GM12864 (cell line): ENCODE measurements at regions not wholly inside any gene's neighbourhood (a gene's known extent, or its start where the extent isn't known, plus 50 kb on each side); places are given as distances from the start of the nearest gene placed in this dataset.

Source experiments
- DNase-seq: peaks from one replicate; pipeline ENCODE4 v3.0.0-alpha.2; 2011; ENCODE audit warnings: low read depth
- H3K4me3 ChIP-seq: 2 replicates; pipeline ENCODE4 v1.5.1; 2011; ENCODE audit warnings: mild to moderate bottlenecking, low read depth, low read length, control low read depth
- TF ChIP-seq, protein P1 (sequence below): IDR thresholded peaks from 2 replicates; pipeline ENCODE4 v1.5.1; 2011; ENCODE audit warnings: low read depth, mild to moderate bottlenecking, moderate library complexity, low read length, control low read depth, inconsistent platforms; ENCODE audit errors: missing control alignments

DNA sequence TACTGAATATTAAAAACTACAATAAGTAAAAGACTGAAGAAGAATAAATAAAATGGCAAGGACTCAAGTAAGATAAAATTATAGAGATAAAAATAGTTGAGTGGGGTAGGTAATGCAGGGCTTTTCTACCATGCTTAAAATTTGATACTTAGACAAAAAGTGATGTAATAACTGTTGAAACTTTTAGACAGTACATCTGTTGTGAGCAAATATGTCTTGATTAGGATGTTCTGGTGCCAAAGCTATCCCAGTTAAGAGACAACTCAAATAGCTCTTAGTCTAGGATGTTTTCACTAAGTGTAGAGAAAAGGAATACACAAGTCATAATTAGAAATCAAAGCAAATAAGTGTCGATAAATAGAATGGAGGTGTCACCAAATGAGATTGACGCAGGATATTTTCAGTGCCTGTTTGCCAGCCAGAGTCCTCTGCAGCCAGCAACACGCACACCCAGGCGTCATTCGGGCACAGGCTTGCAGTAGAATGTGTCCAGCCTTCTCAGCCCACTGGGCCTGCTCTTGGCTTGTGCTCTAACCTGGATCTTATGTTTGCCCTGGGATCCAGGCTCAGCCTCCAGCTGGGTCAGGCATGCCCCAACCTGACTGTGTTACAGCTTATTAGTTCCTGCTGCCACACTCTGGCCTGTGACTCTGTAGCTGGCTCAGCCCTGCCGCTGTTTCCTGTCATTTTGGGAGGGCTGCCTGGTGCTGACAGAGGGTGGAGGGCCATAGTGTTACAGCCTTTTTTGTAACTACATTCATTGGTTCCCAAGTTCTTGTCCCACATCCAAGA, 766.2 kb downstream of the PCDH17 start:
- H3K4me3 ChIP-seq = no peak overlapping the region
- no peak for DNase-seq
- TF ChIP-seq, protein P1, sequence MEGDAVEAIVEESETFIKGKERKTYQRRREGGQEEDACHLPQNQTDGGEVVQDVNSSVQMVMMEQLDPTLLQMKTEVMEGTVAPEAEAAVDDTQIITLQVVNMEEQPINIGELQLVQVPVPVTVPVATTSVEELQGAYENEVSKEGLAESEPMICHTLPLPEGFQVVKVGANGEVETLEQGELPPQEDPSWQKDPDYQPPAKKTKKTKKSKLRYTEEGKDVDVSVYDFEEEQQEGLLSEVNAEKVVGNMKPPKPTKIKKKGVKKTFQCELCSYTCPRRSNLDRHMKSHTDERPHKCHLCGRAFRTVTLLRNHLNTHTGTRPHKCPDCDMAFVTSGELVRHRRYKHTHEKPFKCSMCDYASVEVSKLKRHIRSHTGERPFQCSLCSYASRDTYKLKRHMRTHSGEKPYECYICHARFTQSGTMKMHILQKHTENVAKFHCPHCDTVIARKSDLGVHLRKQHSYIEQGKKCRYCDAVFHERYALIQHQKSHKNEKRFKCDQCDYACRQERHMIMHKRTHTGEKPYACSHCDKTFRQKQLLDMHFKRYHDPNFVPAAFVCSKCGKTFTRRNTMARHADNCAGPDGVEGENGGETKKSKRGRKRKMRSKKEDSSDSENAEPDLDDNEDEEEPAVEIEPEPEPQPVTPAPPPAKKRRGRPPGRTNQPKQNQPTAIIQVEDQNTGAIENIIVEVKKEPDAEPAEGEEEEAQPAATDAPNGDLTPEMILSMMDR = no peak

DNA sequence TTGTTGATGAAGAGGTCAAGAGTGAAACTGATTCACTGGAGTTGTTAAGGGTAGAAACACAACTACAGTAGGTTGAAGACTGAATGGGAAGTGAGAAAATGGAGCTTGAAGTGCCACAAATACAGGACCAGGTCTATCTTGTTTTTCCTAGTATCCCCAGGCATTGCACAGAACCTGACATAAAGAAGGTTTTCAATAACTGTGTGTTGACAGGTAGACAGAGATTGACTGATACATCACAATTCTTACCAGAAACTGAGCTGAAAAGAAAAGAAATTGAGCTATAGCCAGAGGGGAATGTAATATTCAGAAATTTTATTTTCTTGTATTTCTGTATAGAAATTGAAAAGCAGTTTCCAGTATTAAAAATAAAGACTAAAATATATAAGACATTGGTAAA, 767.7 kb downstream of the PCDH17 start:
- no peak overlapping the region for H3K4me3 ChIP-seq
- no peak for DNase-seq
- TF ChIP-seq, protein P1 = no peak

DNA sequence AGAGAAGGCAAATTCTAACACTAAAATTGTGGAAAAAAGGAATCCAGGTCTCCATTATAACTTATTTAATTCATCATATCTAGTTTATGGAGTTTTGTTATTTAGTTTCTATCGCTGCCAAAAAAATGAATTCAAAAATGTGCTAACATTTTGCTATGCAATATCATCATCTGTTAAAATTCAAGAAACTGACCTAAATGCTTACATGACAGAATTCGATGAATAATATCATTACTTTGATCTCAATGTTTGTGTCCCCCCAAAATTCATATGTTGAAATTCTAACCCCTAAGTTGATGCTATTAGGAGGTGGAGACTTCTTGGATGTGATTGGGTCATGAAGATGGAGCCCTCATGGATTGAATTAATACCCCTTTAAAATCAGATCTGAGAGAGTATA, 775.0 kb downstream of the PCDH17 start:
- no peak for DNase-seq
- no peak overlapping the region for H3K4me3 ChIP-seq
- TF ChIP-seq, protein P1 = no peak

DNA sequence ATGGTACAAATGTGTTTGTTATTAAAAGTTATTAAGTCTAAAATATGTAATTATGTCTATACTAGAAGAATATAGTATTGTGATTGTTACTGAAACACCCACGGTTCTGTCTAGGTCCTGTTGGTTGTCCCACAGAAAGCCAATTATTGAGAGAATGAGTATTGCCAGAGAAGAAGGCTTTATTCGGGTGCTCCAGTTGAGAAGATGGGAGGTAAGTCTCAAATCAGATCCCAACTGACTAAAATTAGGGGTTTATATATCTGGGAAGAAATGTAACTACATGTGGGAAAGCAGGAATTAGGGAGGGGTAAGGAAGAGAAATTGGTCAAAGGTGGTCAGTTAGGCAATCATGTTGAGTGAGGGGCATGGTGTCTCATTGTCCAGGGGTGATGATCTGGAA, 798.4 kb downstream of the PCDH17 start:
- no peak overlapping the region for H3K4me3 ChIP-seq
- TF ChIP-seq, protein P1 = no peak
- DNase-seq = no peak

DNA sequence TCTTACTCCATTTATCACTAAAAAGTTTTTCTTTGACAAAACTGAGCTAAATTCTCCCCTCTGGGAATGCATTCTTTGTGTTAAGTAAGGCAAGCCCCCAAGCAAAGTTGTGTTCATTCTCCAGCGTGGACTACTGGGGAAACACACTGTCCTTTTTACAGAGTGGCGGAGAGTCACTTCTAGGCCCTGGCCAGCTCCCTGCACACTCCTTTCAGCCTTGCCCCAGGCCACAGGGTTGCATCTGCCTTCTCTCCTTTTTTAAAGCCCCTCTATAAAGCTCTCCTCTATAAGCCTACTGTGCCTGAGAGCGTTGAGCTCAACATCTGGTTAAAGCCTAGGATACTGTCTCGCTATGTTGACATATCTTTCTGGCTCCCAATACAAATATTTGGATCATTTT, 803.4 kb downstream of the PCDH17 start:
- no peak for DNase-seq

DNA sequence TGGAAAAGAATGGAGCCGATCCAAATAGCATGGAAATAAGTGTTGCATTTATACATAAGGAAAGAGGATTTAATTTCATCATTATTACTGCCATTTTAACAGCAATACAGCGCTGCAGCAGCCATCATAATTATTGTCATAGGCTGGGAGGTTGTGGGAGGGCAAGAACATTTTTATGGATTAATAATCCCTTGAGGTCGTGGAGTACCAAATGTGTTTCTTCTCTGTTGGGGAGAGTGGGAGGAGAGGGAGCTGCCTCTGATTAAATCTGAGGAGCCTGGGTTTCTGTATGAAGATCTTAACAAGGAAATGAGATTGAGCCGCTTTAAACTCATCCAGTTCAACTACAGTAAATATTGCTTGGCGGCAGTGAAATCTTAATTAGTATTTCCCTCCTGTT, 805.9 kb downstream of the PCDH17 start:
- TF ChIP-seq, protein P1 = no peak
- no peak overlapping the region for H3K4me3 ChIP-seq
- DNase-seq = no peak

More for the DNA sequence above, 803.4 kb downstream of the PCDH17 start:
- no peak overlapping the region for H3K4me3 ChIP-seq
- TF ChIP-seq, protein P1 = no peak

DNA sequence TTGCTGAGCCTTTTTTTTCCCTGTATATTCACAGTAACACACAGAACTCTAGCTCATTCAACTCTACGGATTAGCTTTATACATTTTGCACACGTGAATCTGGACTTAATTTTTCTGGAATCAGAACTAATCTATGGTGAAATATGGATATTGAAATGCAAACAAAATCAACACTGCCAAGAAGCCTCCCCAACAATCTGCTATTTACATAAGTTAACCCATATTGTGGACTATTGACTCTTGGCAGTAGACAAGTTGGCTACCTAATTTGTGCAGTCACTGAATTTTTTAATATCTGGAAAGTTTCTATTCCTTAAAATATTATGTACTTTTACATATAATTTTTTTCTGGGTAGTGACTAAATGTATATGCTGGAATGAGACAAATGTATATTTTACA, 815.4 kb downstream of the PCDH17 start:
- H3K4me3 ChIP-seq = no peak overlapping the region
- TF ChIP-seq, protein P1 = no peak
- no peak for DNase-seq
